ENCODE measurements at regions not wholly inside any gene's neighbourhood (a gene's known extent, or its start where the extent isn't known, plus 50 kb on each side); places are given as distances from the start of the nearest gene placed in this dataset.

DNA sequence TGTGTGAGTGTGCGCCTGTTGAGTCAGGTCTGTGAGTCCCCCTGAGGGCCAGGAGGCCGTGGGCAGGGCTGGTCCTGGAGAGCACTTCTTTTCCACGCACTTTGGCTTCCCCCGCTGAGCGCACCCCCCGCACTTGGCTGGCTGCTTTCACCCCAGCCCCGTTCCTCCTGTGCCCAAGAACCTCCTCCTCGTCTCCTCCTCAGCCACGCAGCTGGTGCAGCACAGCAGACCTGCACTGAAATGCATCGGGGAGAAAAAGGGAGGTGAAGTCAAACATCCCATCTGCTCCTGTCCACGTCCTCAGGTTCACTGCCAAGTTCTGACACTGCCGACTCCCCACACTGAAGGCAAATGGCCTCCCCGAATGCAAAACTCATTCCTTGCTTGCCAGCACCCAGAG, 362.7 kb upstream of the SFSWAP start:
- Histone ChIP-seq H3K27me3 (ENCODE audit: control insufficient read depth in 1 of 2, insufficient read depth in 2 of 2, low read length in 2 of 2) (peaks cover 0 to 11% of the 10 kb centered on the region in 2 donors), H3K9ac (ENCODE audit: low read length) (no peak overlapping the region), H3K27ac (ENCODE audit: low read depth, low read length) (no peak overlapping the region), H3K9me3 (ENCODE audit: low read length) (no peaks in the 10 kb centered on the region), H3K4me1 (ENCODE audit: insufficient read depth, low read length) (no peaks in the 10 kb centered on the region), H3K4me3 (ENCODE audit: low read depth in 1 of 2, low read length in 2 of 2) (no peak overlapping the region), H3K36me3 (ENCODE audit: insufficient read depth, low read length) (no peaks in the 10 kb centered on the region)

DNA sequence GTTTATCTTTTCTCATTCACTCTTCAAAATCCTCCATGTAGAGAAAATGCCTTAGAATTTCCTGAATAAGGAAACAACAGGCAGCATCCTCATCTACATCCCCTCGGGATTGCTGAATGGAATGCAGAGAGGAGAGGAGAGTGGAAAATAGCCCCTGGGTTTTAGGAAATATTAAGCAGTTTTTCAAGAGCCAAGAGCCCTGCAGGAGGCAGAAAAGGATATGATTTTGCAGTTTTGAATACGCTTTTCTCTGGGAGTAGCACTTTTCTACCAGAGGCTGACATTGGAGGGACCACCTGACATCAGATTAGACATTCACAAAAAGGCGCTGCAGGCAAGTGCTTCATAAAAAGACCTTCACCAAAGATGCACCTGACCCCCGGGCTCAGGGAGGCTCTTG, 362.2 kb upstream of the SFSWAP start:
- no peak overlapping the region for H3K27ac ChIP-seq (ENCODE audit: low read depth, low read length)
- H3K9ac ChIP-seq (ENCODE audit: low read length) = no peak overlapping the region
- no peaks in the 10 kb centered on the region for H3K4me1 ChIP-seq (ENCODE audit: insufficient read depth, low read length)
- no peak overlapping the region for H3K4me3 ChIP-seq (ENCODE audit: low read depth in 1 of 2, low read length in 2 of 2)
- H3K36me3 ChIP-seq (ENCODE audit: insufficient read depth, low read length) = no peaks in the 10 kb centered on the region
- no peaks in the 10 kb centered on the region for H3K9me3 ChIP-seq (ENCODE audit: low read length)
- peaks cover 0 to 11% of the 10 kb centered on the region in 2 donors for H3K27me3 ChIP-seq (ENCODE audit: control insufficient read depth in 1 of 2, insufficient read depth in 2 of 2, low read length in 2 of 2)

GRCh38 chr12:131349397-131350127, 361.3 kb upstream of the SFSWAP start:
- H3K36me3 ChIP-seq (ENCODE audit: insufficient read depth, low read length) = no peaks in the 10 kb centered on the region
- H3K9me3 ChIP-seq (ENCODE audit: low read length) = no peaks in the 10 kb centered on the region
- H3K27me3 ChIP-seq (ENCODE audit: control insufficient read depth in 1 of 2, insufficient read depth in 2 of 2, low read length in 2 of 2) = peaks cover 0 to 11% of the 10 kb centered on the region in 2 donors
- no peak overlapping the region for H3K27ac ChIP-seq (ENCODE audit: low read depth, low read length)
- H3K4me3 ChIP-seq (ENCODE audit: low read depth in 1 of 2, low read length in 2 of 2) = no peak overlapping the region
- H3K4me1 ChIP-seq (ENCODE audit: insufficient read depth, low read length) = no peaks in the 10 kb centered on the region
- no peak overlapping the region for H3K9ac ChIP-seq (ENCODE audit: low read length)

DNA sequence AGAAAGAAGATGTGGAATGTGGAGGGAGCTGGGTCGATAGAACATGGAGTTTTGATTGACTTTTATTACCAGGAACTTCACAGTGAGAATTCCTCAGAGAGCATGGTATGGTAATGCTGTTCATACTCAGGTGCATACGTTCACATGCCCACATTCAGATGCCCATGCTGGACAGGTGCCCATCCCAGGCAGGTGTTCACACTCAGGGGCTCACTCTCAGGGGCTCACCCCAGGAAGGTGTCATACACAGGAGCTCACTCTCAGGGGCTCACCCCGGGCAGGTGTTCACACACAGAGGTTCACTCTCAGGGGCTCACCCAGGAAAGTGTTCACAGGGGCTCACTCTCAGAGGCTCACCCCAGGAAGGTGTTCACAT, 360.0 kb upstream of the SFSWAP start:
- Histone ChIP-seq H3K36me3 (ENCODE audit: insufficient read depth, low read length) (no peaks in the 10 kb centered on the region), H3K4me1 (ENCODE audit: insufficient read depth, low read length) (no peaks in the 10 kb centered on the region), H3K9ac (ENCODE audit: low read length) (no peak overlapping the region), H3K4me3 (ENCODE audit: low read depth in 1 of 2, low read length in 2 of 2) (no peak overlapping the region), H3K9me3 (ENCODE audit: low read length) (no peaks in the 10 kb centered on the region), H3K27ac (ENCODE audit: low read depth, low read length) (no peak overlapping the region), H3K27me3 (ENCODE audit: control insufficient read depth in 1 of 2, insufficient read depth in 2 of 2, low read length in 2 of 2) (peaks cover 0 to 8% of the 10 kb centered on the region in 2 donors)

DNA sequence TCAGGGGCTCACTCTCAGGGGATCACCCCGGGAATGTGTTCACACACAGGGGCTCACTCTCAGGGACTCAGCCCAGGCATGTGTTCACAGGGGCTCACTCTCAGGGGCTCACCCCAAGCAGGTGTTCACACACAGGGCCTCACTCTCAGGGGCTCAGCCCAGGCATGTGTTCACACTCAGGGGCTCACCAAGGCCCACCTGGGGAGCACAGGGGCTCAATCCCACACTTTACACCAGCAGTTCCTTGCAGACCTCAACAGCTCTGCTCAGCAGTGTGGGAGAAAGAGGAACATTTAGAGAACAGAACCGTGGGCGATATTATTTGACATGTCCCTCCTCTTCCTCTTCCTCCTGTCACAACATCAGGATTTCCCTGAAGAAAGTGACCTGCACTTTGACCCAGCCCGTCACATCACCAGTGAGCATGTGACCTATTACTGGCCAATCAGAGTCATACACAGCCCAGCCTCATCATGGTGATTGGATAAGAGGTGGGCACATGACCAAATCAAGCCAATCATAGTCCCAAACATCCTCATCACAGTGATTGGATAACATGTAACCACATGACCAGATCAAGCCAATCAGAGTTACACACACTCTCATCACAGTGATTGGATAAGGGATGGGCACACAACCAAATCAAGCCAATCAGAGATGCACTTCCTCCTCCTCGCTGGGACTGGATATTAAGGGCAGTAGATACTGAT, 359.4 kb upstream of the SFSWAP start:
- Histone ChIP-seq H3K4me1 (ENCODE audit: insufficient read depth, low read length) (no peaks in the 10 kb centered on the region), H3K27me3 (ENCODE audit: control insufficient read depth in 1 of 2, insufficient read depth in 2 of 2, low read length in 2 of 2) (peaks cover 0 to 5% of the 10 kb centered on the region in 2 donors), H3K27ac (ENCODE audit: low read depth, low read length) (no peak overlapping the region), H3K4me3 (ENCODE audit: low read depth in 1 of 2, low read length in 2 of 2) (no peak overlapping the region), H3K9ac (ENCODE audit: low read length) (no peak overlapping the region), H3K9me3 (ENCODE audit: low read length) (no peaks in the 10 kb centered on the region), H3K36me3 (ENCODE audit: insufficient read depth, low read length) (no peaks in the 10 kb centered on the region)

DNA sequence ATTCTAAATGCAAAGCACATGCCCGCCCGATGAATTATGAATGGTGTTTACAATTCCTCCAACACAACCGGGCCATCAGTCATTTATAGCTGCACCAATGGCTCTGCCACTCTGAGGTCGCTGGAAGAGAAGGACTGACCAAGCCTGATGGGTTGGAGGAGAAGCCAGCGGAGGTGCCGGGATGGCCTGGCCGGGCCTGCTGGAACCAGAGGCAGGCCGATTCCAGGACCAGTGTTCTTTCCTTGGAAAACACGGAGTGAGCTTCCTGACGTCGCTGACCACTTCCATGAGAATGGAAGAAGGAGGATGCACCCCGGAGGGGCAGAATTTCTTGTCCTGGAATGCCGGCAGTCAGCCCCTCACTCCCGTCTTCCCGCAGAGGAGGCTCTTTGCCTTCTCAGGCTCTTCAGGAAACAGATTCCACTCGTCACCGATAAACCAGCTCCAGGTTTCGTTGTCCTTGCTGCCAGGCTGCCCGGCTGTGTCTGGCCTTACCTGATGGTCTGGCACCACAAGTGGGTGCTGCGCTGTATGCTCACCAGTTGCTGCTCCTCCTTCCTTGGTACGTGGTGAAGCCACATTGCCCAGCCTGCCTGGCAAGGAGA, 358.5 kb upstream of the SFSWAP start:
- H3K27me3 ChIP-seq (ENCODE audit: control insufficient read depth in 1 of 2, insufficient read depth in 2 of 2, low read length in 2 of 2) = no peaks in the 10 kb centered on the region
- H3K4me1 ChIP-seq (ENCODE audit: insufficient read depth, low read length) = no peaks in the 10 kb centered on the region
- no peak overlapping the region for H3K4me3 ChIP-seq (ENCODE audit: low read depth in 1 of 2, low read length in 2 of 2)
- H3K9ac ChIP-seq (ENCODE audit: low read length) = no peak overlapping the region
- H3K27ac ChIP-seq (ENCODE audit: low read depth, low read length) = no peak overlapping the region
- no peaks in the 10 kb centered on the region for H3K9me3 ChIP-seq (ENCODE audit: low read length)
- no peaks in the 10 kb centered on the region for H3K36me3 ChIP-seq (ENCODE audit: insufficient read depth, low read length)

DNA sequence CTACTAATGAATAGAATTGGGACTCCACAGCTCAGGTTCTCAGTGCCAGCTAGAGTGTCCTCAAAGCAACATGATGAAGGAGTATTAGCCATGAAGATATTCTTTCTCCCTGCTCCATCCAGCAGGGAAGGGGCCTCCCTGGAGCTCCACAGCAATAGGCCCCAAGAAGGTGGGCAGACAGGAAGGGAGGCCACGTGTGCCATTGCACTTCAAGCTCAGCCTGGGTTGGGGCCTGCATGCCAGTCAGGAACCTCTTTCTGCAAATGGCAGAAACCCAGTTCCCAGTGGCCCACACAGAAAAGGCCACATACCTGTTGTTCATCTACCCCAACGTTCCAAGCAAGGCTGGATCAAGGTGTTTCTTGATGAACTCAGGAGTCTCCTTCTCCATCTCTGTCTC, 357.5 kb upstream of the SFSWAP start:
- Histone ChIP-seq H3K27me3 (ENCODE audit: control insufficient read depth in 1 of 2, insufficient read depth in 2 of 2, low read length in 2 of 2) (no peaks in the 10 kb centered on the region), H3K4me3 (ENCODE audit: low read depth in 1 of 2, low read length in 2 of 2) (no peak overlapping the region), H3K9me3 (ENCODE audit: low read length) (no peaks in the 10 kb centered on the region)

DNA sequence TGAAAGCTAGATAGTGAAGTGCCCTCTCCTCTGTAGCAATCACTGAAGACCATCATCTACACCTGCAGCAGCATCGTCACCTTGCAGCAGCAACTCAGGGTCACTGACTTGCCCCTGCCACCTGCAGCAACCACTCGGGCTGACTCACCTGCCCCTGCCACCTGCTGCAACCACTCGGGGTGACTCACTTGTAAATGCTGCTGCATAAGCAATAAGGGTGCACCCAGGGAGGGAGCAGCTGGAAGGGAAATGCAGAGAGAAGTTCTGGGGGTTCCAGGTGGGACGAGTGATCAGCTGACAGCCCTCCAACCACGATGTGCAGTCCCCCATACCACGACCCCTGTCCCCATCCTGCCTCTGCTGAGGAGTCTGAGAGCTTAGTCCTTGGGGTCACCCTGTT, 357.1 kb upstream of the SFSWAP start:
- Histone ChIP-seq H3K27ac (ENCODE audit: low read depth, low read length) (no peak overlapping the region), H3K9ac (ENCODE audit: low read length) (no peak overlapping the region), H3K4me1 (ENCODE audit: insufficient read depth, low read length) (no peaks in the 10 kb centered on the region), H3K9me3 (ENCODE audit: low read length) (no peaks in the 10 kb centered on the region), H3K27me3 (ENCODE audit: control insufficient read depth in 1 of 2, insufficient read depth in 2 of 2, low read length in 2 of 2) (no peaks in the 10 kb centered on the region), H3K4me3 (ENCODE audit: low read depth in 1 of 2, low read length in 2 of 2) (no peak overlapping the region), H3K36me3 (ENCODE audit: insufficient read depth, low read length) (no peaks in the 10 kb centered on the region)

More for the DNA sequence above, 357.5 kb upstream of the SFSWAP start:
- no peak overlapping the region for H3K27ac ChIP-seq (ENCODE audit: low read depth, low read length)
- no peaks in the 10 kb centered on the region for H3K4me1 ChIP-seq (ENCODE audit: insufficient read depth, low read length)
- no peak overlapping the region for H3K9ac ChIP-seq (ENCODE audit: low read length)
- no peaks in the 10 kb centered on the region for H3K36me3 ChIP-seq (ENCODE audit: insufficient read depth, low read length)

DNA sequence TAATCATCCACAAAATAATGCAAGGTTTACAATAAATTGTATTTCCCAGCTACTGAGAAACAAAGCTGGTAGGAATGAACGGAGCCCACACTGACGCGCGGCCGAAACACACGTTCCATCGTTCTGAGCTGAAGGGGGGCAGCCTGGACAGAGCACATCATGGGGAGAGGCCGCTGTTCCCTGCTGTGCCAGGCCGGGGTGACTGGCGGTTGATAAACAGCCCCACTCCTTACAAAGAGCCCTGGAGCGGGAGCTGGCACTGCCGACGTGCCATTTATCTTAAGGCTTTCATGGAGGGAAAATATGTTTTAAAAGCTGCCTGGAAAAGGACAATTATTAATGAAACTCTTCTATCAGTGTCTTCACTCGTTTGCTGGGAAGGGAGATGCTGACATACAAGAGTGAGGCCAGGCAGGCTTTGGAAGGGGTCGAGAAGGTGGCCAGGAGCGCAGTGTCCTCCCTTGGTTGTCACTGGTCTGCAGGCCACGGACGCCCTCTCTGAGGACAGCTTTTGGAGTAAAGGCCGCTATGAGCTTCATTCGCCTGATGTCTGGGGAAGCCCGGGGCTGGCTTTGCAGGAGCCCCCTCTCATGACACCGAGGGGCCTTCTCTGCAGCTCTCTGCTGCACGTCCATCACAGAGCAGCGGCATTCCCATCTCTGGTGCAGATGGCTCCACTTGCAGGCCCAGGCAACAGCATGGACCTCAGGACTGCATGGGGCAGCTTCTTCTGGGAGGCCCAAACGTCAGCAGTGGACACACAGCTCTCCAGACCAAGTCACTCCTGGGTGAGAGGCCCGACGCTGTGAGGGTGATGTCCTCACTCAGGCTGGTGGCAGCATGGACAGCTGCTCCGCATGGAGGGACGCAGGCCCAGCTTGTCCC, 355.3 kb upstream of the SFSWAP start:
- H3K27ac ChIP-seq (ENCODE audit: low read depth, low read length) = no peak overlapping the region
- H3K4me3 ChIP-seq (ENCODE audit: low read depth in 1 of 2, low read length in 2 of 2) = no peak overlapping the region

DNA sequence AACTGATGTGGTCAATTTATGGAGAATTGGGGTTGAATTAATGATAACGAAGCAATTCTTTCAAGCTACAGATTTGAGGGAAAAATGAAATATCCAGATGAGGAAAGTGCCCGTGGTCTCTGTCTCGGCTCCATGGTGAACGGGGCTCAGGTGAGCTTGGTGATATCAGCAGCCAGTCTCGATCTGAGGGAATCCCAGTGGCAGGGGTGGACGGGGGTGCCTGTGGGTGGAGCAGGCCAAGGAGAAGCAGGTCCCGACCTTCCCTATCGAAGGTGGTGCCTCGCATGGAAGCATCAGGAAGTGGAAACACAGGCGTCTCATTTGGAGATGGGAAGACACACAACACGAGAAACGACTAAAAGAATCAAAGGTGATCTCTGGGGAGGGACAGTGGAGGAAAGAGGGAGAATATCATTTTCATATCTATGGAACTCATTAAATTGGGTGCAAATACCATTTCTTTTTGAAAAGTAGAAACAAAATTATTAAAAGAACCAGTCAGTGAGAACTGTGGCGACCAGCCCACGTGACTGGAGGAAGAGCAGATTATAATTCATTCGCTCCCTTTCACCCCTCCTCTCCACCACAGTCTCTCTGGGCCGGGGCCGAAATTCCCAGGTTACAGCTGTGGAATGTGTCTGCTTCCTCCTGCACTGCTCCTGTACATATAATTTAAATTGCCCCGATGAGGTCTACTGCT, 354.3 kb upstream of the SFSWAP start:
- Histone ChIP-seq H3K27me3 (ENCODE audit: control insufficient read depth in 1 of 2, insufficient read depth in 2 of 2, low read length in 2 of 2) (no peaks in the 10 kb centered on the region), H3K9me3 (ENCODE audit: low read length) (no peaks in the 10 kb centered on the region), H3K4me1 (ENCODE audit: insufficient read depth, low read length) (no peaks in the 10 kb centered on the region), H3K27ac (ENCODE audit: low read depth, low read length) (no peak overlapping the region), H3K36me3 (ENCODE audit: insufficient read depth, low read length) (no peaks in the 10 kb centered on the region), H3K9ac (ENCODE audit: low read length) (no peak overlapping the region), H3K4me3 (ENCODE audit: low read depth in 1 of 2, low read length in 2 of 2) (no peak overlapping the region)

More for the DNA sequence above, 355.3 kb upstream of the SFSWAP start:
- Histone ChIP-seq H3K36me3 (ENCODE audit: insufficient read depth, low read length) (no peaks in the 10 kb centered on the region), H3K9me3 (ENCODE audit: low read length) (no peaks in the 10 kb centered on the region), H3K9ac (ENCODE audit: low read length) (no peak overlapping the region), H3K27me3 (ENCODE audit: control insufficient read depth in 1 of 2, insufficient read depth in 2 of 2, low read length in 2 of 2) (no peaks in the 10 kb centered on the region), H3K4me1 (ENCODE audit: insufficient read depth, low read length) (no peaks in the 10 kb centered on the region)

Data from muscle layer of colon (tissue), 2 donors.